WERI-Rb-1 (cell line): ENCODE measurements at regions not wholly inside any gene's neighbourhood (a gene's known extent, or its start where the extent isn't known, plus 50 kb on each side); places are given as distances from the start of the nearest gene placed in this dataset.

Experiments used
- DNase-seq: peaks from one replicate; pipeline ENCODE4 v3.0.0-alpha.2; 2020
- H3K27ac ChIP-seq: fragments of 250-450 bp; sonication (Bioruptor Pico); 2 replicates; pipeline ENCODE4 v1.5.1; 2020; ENCODE audit warnings: mild to moderate bottlenecking, moderate library complexity
- H3K27me3 ChIP-seq: fragments of 250-450 bp; sonication (Bioruptor Pico); 2 replicates; pipeline ENCODE4 v1.5.1; 2021; ENCODE audit warnings: mild to moderate bottlenecking, low read depth, moderate library complexity; ENCODE audit not compliant: insufficient read depth, severe bottlenecking
- H3K36me3 ChIP-seq: fragments of 250-450 bp; sonication (Bioruptor Pico); 2 replicates; pipeline ENCODE4 v1.5.1; 2020; ENCODE audit warnings: mild to moderate bottlenecking, moderate library complexity
- H3K4me3 ChIP-seq: 2 replicates; pipeline ENCODE4 v1.5.1; 2011; ENCODE audit warnings: low read depth, mild to moderate bottlenecking, control low read depth, low read length
- H3K9me3 ChIP-seq: fragments of 250-450 bp; sonication (Bioruptor Pico); 2 replicates; pipeline ENCODE4 v1.5.1; 2021; ENCODE audit warnings: mild to moderate bottlenecking, moderate library complexity; ENCODE audit not compliant: severe bottlenecking
- TF ChIP-seq, protein P1 (sequence below): IDR thresholded peaks from 2 replicates; pipeline ENCODE4 v1.5.1; 2011; ENCODE audit warnings: low read depth, mild to moderate bottlenecking, control low read depth, inconsistent platforms, low read length

DNA sequence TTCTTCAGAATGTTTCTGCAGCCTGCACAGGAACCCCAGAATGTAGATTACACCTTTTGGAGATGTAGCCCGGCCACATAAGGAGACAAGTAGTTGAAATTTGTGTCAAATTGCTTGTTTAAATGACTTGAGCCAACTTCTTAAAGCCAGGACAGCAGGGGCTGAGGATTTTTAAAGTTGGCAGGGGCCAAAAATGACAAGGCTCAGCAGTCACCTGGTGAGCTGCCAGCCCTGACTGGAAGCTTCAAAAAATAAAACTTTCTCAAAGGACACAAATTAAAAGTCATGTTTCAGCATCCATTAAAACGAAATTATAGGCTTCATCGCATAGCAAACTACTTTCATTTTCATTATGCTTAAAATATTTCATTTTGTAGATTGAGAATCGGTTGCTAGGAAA is 340.3 kb upstream of the WWC1 start:
- no peaks in the 10 kb centered on the region for H3K9me3 ChIP-seq
- no peak overlapping the region for H3K27ac ChIP-seq
- DNase-seq = no peak
- H3K4me3 ChIP-seq = no peak overlapping the region
- no peaks in the 10 kb centered on the region for H3K27me3 ChIP-seq
- H3K36me3 ChIP-seq = no peaks in the 10 kb centered on the region
- TF ChIP-seq, protein P1, sequence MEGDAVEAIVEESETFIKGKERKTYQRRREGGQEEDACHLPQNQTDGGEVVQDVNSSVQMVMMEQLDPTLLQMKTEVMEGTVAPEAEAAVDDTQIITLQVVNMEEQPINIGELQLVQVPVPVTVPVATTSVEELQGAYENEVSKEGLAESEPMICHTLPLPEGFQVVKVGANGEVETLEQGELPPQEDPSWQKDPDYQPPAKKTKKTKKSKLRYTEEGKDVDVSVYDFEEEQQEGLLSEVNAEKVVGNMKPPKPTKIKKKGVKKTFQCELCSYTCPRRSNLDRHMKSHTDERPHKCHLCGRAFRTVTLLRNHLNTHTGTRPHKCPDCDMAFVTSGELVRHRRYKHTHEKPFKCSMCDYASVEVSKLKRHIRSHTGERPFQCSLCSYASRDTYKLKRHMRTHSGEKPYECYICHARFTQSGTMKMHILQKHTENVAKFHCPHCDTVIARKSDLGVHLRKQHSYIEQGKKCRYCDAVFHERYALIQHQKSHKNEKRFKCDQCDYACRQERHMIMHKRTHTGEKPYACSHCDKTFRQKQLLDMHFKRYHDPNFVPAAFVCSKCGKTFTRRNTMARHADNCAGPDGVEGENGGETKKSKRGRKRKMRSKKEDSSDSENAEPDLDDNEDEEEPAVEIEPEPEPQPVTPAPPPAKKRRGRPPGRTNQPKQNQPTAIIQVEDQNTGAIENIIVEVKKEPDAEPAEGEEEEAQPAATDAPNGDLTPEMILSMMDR = no peak

DNA sequence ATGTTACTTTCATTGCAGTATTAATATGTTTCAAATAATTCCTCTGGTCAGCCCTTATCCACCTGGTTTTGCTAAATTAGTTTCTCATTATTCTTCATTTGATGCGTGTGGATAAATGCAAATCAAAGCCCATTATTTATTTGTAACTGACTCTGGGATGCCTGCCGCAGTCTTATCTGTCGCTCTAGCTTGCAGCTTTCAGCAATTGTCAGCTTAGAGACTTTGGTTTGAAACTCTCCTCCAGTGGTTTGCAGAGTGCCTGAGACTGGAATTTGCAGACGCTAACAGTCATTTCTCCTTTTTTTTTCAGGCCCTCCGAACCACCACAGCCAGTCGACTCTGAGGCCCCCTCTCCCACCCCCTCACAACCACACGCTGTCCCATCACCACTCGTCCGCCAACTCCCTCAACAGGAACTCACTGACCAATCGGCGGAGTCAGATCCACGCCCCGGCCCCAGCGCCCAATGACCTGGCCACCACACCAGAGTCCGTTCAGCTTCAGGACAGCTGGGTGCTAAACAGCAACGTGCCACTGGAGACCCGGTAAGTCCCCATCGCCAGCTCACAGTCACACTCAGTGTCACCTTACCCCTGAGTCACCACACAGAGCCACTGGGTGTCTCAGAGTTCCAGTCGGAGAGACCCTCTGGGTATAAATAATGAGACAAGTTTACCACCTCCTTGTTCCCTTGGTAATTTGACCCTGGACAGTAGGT is 339.0 kb upstream of the WWC1 start:
- Histone ChIP-seq H3K27me3 (no peaks in the 10 kb centered on the region), H3K27ac (no peak overlapping the region), H3K4me3 (no peak overlapping the region), H3K9me3 (no peaks in the 10 kb centered on the region), H3K36me3 (no peaks in the 10 kb centered on the region)
- no peak for DNase-seq
- TF ChIP-seq, protein P1 = no peak

DNA sequence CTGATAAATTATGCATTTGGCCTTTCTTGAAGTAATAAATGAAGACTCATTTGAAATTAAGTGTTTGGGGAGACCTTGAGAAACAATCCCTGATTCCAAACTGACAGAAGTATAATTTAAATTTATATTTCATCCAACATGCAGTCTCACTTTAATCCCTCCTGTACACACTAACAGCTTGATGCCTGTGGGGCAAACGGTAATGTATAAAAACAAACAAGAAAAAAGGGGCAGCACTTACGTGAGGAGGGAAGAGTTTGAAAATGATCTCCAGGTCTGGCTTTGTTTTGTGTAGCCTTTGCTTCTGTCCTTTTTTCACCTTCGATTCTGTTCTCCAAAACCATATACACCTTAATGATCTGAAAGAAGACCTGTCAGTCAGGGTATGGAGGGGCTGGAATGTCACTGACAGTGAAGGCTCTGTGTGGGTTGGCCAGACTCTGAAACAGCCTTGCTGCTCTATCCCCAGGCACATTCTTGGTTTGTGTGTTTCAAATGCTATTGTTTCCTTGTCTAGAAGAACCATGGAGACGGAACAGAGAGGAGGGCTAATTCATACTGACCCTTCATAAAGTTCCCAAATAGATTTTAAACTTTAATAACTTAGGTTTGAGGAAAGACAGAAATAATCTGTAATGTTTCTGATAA is 338.2 kb upstream of the WWC1 start:
- no peaks in the 10 kb centered on the region for H3K36me3 ChIP-seq
- no peak overlapping the region for H3K4me3 ChIP-seq
- no peaks in the 10 kb centered on the region for H3K9me3 ChIP-seq
- H3K27me3 ChIP-seq = no peaks in the 10 kb centered on the region
- TF ChIP-seq, protein P1 = no peak
- no peak for DNase-seq
- no peak overlapping the region for H3K27ac ChIP-seq

DNA sequence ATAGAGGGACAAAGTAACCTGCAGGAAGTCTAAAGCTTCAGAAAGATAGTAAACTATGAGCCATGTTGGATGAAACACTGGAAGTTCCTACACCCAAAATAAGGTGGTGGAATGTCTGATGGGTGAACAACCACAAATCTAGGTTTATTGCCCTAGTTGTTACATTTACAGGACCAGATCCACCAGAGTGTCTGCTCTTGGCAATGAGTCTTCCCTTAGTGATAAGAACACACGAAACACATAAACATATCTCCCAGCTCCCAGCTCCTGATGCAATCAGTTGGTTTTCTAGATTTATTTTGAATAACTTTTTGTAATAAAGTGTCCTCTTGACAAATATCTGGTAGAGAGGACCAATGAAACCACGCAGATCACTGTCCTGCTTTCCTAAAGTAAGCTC is 329.7 kb upstream of the WWC1 start:
- TF ChIP-seq, protein P1 = no peak
- H3K27me3 ChIP-seq = no peaks in the 10 kb centered on the region
- DNase-seq = no peak
- H3K9me3 ChIP-seq = peaks cover 6% of the 10 kb centered on the region
- H3K36me3 ChIP-seq = no peaks in the 10 kb centered on the region
- H3K27ac ChIP-seq = no peak overlapping the region
- H3K4me3 ChIP-seq = no peak overlapping the region

DNA sequence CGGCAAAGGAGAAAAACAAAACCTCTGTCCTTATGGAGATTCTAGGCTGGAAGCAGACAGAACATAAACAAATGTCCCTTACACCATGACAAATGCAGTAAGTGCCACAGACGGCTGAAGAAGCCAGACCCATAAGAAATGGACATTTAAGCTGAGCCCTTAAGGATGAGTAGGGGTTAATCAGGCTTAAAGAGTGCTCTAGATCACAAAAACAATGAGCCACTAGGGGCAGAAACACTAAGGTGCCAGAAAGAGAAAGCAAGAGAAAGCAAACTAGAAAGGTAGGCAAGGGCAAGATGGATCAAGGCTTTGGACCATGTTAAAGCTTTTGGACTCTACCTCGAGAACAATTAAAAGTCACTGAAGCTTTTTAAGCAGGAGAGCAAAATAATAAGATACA is 326.9 kb upstream of the WWC1 start:
- H3K36me3 ChIP-seq = no peaks in the 10 kb centered on the region
- TF ChIP-seq, protein P1 = peak; percentile 58
- no peak overlapping the region for H3K27ac ChIP-seq
- no peak overlapping the region for H3K4me3 ChIP-seq
- H3K27me3 ChIP-seq = no peaks in the 10 kb centered on the region
- no peaks in the 10 kb centered on the region for H3K9me3 ChIP-seq
- DNase-seq = peak; percentile 48

DNA sequence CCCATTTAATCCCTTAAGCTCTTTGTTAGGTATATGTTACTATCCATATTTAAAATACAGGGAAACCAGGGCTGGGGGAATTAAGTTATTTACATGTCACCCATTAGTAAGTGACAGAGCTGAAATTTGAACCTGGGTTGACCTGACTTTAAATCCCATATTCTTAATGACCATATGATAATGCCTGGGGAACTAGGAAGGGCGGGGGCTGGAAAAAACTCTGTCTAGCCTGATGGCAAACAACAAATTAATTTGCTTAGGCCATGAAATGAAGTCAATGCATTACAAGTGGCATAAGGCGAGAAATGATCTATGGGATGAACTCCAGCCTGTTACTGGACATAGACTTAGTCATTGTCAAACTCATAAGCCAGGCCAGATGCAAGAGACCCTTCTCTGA is 325.7 kb upstream of the WWC1 start:
- Histone ChIP-seq H3K27ac (peak overlapping the region; percentile 34), H3K27me3 (no peaks in the 10 kb centered on the region), H3K4me3 (no peak overlapping the region), H3K36me3 (no peaks in the 10 kb centered on the region), H3K9me3 (no peaks in the 10 kb centered on the region)
- TF ChIP-seq, protein P1 = no peak
- DNase-seq = peak; percentile 74
